ENCODE measurements at regions not wholly inside any gene's neighbourhood (a gene's known extent, or its start where the extent isn't known, plus 50 kb on each side); places are given as distances from the start of the nearest gene placed in this dataset.

- no peak for DNase-seq
Observed at GRCh38 chr6:44500074-44500473, 112.6 kb downstream of the CDC5L start.

- DNase-seq = no peak
Observed at GRCh38 chr6:44503471-44503870, 116.0 kb downstream of the CDC5L start.

GRCh38 chr6:44504301-44504791 lies 116.8 kb downstream of the CDC5L start:
- no peak for DNase-seq

GRCh38 chr6:44505751-44506150 lies 118.2 kb downstream of the CDC5L start:
- DNase-seq = no peak

GRCh38 chr6:44507014-44507413 lies 119.5 kb downstream of the CDC5L start:
- no peak for DNase-seq

- DNase-seq = no peak
Observed at GRCh38 chr6:44508646-44509045, 121.1 kb downstream of the CDC5L start.

GRCh38 chr6:44511126-44511525 lies 123.6 kb downstream of the CDC5L start:
- DNase-seq = no peak

DNA sequence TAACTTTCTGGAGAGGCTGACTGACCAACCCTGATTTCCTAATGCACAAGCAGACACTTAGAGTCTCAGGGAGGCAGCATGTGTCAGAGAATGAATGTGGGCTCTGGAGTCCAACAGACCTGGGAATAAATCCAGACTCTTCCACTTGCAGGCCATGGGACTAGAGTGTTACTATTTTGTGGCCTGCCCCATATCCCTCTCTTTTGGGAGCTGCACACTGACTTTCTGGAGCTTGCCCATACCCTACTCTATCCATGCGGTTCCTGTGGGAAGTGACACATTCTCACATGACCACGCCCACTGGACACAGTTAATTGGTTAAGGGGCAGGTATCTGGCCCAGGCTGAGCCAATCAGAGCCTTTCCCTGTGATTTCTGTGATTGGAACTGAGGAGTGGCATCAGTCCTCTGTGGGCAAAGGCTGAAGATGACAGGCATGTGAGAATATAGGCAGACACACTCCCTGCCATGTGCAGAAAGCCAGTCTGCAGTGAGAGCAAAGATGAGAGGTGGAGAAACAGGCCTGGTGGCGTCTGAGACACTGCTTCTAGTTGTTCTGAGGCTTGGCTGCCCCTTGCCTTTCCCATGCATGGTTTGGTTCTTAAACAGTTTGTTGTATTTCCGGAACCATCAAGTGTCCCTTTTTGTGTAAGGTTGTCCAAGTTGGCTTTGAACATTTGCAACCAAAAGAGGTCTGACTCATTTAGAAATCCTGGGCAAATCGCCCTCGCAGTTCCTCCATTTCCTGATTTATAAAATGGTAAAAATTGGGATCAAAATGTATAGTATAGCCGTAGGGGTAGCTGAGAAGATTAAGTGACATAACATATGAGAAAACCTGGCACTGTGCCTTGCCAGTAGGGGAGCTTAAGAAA lies 125.6 kb downstream of the CDC5L start:
- DNase-seq = no peak

DNA sequence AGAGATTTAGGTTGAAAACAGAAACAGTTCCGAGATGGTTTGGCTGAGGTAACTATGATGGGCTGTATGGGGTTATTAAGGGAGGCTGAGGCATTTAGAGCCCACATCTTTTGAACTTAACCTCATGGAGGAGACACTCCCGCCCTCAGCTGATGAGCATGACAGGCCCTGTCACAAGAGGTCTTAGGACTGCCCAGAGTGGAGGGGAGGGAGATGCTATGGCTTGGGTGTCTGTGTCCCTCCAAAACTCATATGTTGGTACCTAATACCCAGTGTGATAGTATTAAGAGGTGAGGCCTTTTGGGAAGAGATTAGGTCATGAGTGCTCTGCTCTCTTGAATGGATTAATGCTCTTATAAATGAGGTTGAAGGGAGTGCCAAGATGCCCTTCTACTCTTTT lies 126.6 kb downstream of the CDC5L start:
- DNase-seq = no peak

DNA sequence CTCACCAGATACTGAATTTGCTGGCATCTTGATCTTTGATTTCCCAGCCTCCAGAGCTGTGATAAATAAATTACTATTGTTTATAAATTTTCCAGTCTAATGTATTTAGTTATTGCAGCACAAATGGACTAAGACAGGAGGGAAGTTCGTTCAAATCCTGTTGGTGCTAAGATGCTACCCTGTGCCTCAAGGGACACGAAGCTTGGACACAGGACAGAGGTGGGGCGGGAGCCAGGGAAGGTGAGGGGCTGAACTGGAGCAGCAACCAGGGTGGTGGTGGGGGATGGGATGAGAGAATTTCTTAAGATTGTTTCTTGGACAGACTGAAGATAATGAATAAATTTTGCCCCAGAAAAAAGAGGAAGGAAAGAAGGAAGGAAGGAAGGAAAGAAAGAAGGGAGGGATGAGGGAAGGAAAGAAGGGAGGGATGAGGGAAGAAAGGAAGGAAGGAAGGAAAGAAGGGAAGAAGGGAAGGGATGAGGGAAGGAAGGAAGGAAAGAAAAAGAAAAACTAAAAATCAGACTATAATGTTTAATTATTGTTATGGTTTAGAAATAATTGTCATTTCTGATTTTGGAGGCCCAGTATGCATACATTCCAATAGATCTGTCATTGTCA lies 127.2 kb downstream of the CDC5L start:
- DNase-seq = no peak

DNA sequence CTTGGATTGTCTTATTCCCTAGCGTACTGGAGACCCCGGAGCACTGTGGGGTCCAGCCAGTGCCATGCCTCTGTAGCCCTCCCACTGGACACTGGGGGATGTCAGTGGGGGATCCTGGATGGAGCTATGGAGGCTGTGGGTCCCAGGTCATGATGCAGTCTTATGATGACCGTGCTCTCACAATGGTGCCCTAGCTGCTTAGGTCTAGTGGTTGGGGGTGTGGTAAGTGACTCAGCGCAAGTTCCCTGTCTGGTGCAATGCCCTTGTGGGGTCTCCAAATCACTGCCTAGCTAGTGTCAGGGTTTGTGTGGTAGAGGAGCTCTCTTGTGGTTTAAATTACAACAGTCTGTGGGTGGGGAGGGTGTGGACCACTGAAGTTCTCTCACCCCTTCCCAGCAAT lies 135.4 kb downstream of the CDC5L start:
- DNase-seq = no peak

- no peak for DNase-seq
Observed at GRCh38 chr6:44524476-44525227, 137.1 kb downstream of the CDC5L start.

DNA sequence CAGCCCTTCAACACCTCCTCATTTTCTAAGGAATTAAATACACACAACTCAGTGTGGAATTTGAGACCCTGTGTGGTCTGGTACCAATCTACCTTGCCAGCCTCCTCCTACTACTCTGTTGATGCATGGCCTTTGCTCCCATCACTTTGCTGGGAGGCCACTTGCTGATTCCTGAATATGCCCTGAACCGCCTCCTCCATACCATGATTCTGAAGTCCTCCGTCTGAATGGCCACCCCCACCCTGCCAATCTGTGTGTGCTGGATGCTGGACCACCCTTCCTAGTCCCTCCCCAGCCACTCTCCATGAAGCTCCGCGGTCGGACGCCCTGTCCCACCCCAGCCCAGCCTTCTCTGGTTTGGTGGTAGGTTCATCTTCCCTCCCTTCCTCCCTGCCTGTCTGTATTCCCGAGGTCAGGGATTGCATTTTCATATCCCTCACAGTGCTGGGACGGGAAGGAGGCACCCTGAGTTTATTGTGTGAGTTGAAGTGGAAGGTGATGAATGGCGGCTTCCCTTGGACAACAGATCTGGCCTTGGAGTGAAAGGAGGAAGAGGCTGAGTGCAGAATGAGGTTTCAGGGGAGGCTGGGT lies 138.3 kb downstream of the CDC5L start:
- DNase-seq = no peak

DNA sequence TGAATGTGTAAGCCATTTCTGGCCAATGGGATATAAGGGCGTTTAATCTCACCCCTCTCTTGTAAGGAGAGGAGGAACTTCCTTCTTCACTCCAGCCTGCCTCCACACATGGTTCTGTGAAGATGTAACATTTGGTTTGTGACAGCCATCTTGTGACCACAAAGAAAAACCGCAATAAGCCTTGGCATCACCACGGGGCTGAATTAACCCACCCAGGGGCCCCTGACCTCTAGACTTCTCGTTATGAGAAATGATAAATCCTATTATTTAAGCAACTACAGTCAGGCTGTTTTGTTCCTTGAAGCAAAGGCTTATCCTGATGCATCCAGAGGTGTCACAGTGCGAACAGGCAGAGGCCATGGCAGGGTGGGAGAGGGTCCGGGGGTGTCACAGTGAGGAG lies 139.7 kb downstream of the CDC5L start:
- DNase-seq = no peak

GRCh38 chr6:44527583-44528369 lies 140.3 kb downstream of the CDC5L start:
- DNase-seq = no peak

DNA sequence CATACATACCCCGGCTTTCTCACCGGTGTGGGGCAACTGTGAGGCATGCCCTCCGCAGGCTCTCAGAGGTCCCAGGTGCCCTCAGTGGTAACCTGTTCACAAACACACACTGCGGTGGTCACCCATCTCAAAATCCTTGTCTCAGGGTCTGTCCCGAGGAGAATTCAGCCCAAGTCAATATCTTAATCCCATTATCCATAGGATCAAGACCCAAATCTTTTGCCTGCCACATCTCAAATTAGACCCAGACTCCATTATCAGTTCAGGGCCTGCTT lies 140.8 kb downstream of the CDC5L start:
- no peak for DNase-seq

- no peak for DNase-seq
Observed at GRCh38 chr6:44528716-44529115, 141.2 kb downstream of the CDC5L start.

GRCh38 chr6:44529146-44529905 lies 141.8 kb downstream of the CDC5L start:
- no peak for DNase-seq

DNA sequence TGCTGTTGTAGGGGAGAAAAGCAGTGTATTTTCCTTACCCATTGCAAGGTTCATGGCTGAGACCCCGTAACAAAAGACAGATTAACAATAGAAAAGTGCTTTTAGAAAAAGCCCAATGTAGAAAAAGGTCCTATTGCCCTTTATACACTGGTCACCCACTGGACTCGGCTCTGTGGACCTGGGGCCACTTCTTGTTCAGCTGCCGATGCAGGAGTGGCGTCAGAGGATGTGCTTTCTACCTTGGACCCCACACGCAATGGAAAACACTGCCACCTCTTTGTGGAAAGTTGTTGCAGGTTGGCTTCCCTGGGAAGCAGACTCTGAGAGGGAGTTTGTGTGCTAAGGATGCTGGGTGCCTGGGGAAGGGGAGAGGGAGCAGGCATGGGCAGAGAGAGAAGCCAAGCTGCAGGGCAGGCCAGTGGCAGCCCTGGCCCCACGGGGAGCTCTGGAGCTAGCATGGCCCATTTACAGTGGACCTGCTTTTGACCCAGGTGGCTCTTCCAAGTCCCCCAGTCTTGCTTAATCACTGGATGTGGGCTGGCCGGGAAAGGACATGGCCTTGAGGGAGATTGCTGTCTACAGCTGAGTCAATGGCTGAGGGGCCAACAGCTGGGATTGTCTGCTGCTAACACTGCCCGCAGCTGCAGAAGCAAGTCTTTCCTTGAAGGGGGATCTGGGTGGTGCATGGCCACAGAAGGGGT lies 142.9 kb downstream of the CDC5L start:
- no peak for DNase-seq

- no peak for DNase-seq
Observed at GRCh38 chr6:44530910-44531234, 143.4 kb downstream of the CDC5L start.

DNA sequence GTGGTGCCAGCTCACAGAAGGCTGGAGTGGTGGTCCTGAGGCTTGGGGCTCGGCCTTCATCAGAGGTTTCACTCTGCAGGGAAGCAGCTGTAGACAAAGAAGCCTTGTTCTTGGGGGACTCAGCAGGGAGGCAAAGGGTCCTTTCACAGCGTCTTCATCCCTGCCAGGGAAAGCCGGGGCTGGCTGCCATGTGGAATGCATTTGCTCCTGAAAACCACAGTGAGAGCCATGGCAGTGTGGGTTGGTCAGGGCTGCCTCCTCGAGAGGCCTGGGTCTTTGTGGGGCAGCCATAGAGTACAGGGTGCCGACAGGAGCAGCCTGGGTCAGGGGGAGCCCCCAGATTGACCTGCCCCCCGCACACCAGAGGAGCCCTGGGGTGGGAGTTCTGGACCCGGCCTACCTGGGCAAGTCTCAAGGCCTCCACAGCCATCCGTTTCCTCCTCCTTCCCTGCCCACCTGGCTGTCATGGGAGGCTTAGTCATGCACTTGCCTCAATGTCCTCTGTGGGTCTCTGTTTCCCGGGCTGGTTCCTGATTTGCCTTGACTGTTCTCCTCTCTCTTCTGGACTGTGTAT lies 144.0 kb downstream of the CDC5L start:
- DNase-seq = no peak

Data from GF-D8 (cell line).